ENCODE measurements at regions not wholly inside any gene's neighbourhood (a gene's known extent, or its start where the extent isn't known, plus 50 kb on each side); places are given as distances from the start of the nearest gene placed in this dataset.
"Not testable (repeated sequence)": the region's sequence is repeated elsewhere in the genome, so short reads cannot be mapped to it uniquely, and the experiment has no call there.

GRCh38 chr14:82987502-82988124, 1454.0 kb upstream of the SEL1L start:
- DNase-seq: no peak

DNA sequence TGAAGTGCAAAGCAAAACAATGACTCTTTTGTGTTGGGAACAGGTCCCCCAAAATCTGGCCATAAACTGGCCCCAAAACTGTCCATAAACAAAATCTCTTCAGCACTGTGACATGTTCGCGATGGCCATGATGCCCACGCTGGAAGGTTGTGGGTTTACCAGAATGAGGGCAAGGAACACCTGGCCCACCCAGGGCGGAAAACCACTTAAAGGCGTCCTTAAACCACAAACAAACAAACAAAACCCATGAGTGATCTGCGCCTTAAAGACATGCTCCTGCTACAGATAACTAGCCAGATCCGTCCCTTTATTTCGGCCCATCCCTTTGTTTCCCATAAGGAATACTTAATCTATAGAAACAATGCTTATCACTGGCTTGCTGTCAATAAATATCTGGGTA, 1460.9 kb upstream of the SEL1L start:
- not testable (repeated sequence) for DNase-seq

DNA sequence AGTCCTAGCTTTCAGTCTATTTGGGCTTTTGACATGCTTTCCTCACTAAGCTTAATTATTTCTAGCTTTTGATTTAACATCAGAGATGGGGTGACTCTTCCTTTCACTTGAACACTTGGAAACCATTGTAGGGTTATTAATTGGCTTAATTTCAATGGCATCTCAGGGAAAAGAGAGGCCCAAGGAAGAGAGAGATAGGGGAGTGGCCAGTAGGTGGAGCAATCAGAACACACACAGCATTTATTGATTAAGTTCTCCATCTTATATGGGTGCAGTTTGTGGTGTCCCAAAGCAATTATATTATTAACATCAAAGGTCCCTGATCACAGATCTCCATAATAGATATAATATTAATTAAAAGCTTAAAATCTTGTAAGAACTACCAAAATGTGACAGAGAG, 1466.1 kb upstream of the SEL1L start:
- DNase-seq: no peak

- DNase-seq: no peak
Measured at GRCh38 chr14:83004456-83005006, 1470.9 kb upstream of the SEL1L start.

DNA sequence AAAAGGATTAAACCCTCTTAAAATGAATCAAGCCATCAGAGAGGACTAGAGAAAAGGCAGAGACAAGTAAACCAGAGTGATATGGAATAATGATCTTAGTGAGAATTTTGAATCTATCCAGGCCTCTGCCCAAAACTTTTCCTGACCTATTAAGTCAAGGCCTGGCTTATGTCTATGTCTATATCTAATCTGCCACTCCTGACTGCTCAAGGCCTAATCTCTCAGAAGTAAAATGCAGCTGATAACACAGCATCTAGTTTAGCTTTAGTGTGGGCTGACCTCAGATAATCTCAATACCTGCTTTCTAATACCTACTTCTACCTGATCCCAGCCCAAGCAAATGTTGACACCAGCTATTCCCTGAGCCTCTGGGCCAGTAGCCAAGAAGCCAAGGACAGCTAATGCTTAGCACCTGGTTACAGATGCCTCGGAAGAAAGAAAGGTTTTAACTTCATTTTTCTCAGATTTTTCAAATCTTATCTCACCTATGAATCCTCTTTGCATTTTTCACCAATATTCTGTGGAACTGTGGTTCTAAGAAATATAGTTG, 1472.5 kb upstream of the SEL1L start:
- DNase-seq: no peak

GRCh38 chr14:83007052-83007451, 1473.4 kb upstream of the SEL1L start:
- not testable (repeated sequence) for DNase-seq

DNA sequence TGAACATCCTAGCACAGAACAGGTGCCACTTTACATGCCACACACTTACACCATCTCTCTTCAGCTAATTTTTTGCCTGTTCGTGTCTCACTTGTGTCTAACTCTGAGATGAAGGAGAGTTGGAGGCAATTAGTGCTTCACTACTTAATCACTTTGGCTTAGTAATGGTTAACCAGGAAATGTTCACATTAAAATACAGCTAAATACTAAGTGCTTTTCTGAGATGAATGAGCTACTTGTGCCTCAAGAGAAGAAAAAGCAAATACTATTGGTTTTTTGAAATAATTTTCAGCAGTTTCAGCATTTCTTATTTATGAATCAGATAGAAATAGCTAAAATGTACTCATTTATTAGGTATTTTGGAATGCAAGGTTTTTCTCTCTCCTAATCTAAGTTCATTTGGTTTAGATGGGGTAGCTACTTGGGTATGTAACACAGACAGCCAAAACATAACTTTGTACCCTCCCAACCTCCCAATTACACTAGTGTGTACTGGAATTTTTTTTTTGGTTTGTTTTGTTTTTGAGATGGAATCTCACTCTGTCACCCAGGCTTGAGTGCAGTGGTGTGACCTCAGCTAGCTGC, 1474.1 kb upstream of the SEL1L start:
- no peak for DNase-seq

DNA sequence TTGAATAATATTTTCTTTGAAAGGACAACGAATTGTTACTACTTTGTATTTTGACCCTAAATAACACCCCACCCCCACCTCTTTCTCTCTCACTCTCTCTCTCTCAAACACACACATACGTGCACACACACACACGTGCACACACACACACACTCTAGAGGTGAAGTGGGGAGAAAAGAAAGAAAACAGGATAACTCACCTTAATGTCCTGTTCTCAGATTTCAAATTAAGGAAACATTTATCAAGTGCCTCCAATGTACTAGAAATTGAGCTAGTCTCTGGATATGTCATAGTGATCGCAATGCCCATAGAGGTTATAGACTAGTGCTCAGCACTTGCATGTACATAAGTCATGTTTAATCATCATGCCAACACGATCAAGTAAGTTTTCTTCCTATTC, 1483.6 kb upstream of the SEL1L start:
- peak; percentile 29 for DNase-seq

DNA sequence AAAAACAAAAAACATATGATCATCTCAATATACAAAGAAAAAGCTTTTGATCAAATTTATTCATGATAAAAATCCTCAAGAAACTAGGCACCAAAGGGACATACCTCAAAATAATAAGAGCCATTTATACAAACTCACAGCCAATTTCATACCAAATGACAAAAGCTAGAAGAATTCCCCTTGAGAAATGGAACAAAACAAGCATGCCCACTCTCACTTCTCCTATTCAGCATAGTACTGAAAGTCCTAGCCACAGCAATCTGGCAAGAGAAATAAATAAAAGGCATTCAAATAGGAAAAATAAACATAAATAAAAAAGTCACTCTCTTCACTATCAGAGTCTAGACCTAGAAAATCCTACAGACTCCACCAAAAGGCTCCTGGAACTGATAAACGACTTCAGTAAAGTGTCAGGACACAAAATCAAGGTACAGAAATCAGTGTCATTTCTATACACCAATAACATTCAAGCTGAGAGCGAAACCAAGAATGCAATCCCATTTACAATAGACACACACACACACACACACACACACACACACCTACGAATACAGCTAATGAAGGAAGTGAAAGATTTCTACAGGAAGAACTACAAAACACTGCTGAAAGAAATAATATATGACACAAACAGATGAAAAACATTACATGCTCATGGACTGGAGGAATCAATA, 1486.2 kb upstream of the SEL1L start:
- DNase-seq: no peak

DNA sequence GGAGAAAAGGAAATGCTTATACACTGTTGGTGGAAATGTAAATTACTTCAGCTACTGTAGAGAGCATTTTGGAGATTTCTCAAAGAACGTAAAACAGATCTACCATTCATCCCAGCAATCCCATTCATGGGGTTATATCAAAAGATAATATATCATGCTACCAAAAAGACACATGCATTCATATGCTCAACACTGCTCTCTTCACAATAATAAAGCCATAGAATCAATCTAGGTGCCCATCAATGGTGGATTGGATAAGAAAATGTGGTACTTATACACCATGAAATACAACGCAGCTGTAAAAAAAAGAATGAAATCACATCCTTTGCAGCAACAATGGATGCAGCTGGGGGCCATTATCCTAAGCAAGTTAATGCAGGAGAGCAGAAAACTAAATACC, 1487.7 kb upstream of the SEL1L start:
- DNase-seq: no peak

- DNase-seq: no peak
Measured at GRCh38 chr14:83023369-83023768, 1489.7 kb upstream of the SEL1L start.

DNA sequence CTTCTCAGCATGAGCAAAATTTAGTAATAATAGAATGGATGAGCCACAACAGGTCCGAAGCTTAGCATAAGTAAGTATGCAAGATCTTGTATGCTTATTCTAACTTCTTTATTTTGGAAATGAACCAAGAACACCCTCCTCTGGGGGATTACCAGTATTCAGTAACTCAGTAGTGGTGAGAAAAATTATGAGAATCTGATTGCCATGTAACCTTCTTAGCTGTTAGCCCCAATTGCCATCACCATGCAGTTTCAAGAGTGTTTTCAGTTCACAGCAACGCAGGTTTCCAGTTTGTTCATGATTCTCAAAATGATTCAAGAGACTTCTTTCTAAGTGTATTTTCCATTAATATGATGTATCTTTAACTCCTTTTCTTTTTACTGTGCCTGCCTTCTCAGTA, 1507.6 kb upstream of the SEL1L start:
- no peak for DNase-seq

DNA sequence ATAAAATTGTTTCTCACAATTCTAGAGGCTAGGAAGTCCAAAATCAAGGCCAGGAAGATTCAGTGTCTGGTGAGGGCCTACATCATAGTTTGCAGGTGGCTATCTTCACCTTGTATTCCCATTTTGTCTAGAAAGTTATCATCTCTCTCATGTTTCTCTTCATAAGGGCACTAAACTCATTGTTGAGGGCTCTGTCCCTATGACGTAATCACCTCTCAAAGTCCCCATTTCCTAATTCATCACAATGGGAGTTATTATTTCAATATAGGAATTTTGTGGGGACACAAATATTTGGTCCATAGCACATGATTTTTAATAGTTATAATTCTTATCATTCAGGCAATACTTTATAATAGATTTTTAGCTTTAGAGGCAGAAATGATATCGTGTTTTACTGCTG, 1509.2 kb upstream of the SEL1L start:
- DNase-seq: no peak

DNA sequence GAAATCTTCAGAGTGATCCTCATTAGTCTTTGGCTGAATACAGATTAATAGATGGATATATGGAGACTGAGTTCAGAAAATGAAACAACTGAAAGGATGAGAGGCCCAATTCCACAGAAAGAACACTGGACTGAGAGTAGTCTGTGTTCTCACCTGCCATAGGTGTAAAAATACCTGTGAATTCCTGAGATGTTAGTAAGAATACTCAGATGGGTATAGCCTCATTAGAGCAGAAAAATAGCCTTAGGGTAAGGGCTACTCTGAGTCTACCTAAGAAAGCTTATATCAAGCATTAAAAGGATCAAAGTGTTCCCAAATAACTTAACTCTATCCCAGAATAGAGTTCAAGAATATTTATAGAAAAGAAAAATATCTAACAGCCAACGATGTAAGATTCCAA, 1510.3 kb upstream of the SEL1L start:
- DNase-seq: no peak

DNA sequence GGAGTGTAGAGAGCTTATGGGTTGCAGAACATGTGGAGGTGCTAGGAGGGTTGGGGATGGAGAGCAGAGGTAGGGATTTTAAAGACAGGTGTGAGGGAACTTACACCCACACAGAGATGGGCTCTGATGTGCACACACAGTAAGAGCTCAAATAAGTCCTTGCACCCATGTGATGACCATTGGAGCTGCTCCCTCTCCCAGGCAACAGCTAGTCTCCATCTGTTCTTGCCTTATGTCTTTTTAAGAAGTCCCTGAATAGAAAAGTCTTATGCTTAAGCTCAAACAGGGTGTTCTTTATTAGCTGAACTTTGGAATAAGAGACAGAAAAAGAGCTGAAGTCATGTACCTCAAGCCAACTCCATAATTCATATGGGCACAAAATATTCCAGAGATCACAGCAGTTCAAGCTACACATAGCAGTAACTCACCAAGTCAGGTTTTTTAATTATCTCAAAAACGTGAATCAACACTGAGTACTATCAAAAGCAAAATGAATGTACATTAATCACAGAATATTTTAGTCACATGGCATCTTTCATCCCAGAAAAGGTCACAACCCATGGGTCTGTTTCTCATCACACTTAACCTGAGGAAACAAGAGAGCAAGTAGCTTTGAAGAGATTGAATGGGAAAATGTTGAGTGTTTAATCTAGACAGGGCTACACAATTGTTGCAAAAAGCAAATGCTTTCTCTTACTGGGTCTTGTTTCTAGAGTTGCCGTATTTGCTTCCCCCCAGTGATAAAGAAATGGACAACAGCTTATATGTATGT, 1513.6 kb upstream of the SEL1L start:
- peak; percentile 37 for DNase-seq

- no peak for DNase-seq
Measured at GRCh38 chr14:83053022-83053710, 1519.5 kb upstream of the SEL1L start.

GRCh38 chr14:83058068-83058467, 1524.4 kb upstream of the SEL1L start:
- no peak for DNase-seq

GRCh38 chr14:83071888-83072501, 1538.3 kb upstream of the SEL1L start:
- DNase-seq: no peak

DNA sequence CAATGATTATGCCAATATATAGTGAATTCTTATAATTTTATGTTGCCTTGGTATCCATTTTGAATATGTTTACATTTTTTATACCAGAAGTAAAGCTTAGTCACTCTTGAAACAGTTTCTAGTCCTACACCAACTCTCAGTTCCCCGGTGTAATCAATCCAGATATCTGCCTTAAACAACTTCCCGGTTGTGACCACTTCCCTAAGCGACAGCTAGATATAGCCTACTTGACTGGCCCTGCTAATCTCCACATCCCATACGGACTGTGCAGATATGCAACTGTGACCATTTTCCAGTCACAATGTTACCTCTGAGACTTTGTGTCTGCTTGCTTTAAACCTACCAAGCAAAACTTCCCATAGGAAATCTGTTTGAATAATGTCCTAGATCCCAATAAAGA, 1551.5 kb upstream of the SEL1L start:
- no peak for DNase-seq

GRCh38 chr14:83085725-83086124, 1552.1 kb upstream of the SEL1L start:
- DNase-seq: no peak

Data from left kidney (tissue), 1 donor.